WTC11 (cell line): ENCODE measurements at regions not wholly inside any gene's neighbourhood (a gene's known extent, or its start where the extent isn't known, plus 50 kb on each side); places are given as distances from the start of the nearest gene placed in this dataset.

Source experiments
- ATAC-seq: fragments of 200-7000 bp; cut with Tn5 transposase; 2 replicates; pipeline ENCODE4 v1.10.0; 2021; ENCODE audit warnings: mild to moderate bottlenecking, moderate library complexity
- CTCF ChIA-PET: fragments of 300-600 bp; sonication (Branson Sonifier 250); formaldehyde crosslinking; loops from one replicate; lab custom pipeline; 2021; ENCODE audit warnings: antibody characterized with exemption; lab: Charles Lee
- POLR2A ChIA-PET: fragments of 350-600 bp; sonication (Branson Sonifier 250); formaldehyde crosslinking; loops from one replicate; lab custom pipeline; 2021; ENCODE audit warnings: antibody characterized with exemption; lab: Charles Lee
- DNase-seq: peaks from one replicate; pipeline ENCODE4 v3.0.0; 2021; ENCODE audit warnings: low spot score
- H3K27ac Mint-ChIP-seq: 2 replicates; pipeline ENCODE4 v1.8.0; 2021; ENCODE audit warnings: mixed read lengths
- H3K27me3 Mint-ChIP-seq: 2 replicates; pipeline ENCODE4 v1.8.0; 2021; ENCODE audit warnings: low read depth, mild to moderate bottlenecking, moderate library complexity, mixed read lengths
- H3K36me3 Mint-ChIP-seq: 2 replicates; pipeline ENCODE4 v1.8.0; 2021; ENCODE audit warnings: mixed read lengths
- H3K4me1 Mint-ChIP-seq: 2 replicates; pipeline ENCODE4 v1.8.0; 2022; ENCODE audit warnings: mixed read lengths
- H3K4me3 Mint-ChIP-seq: 2 replicates; pipeline ENCODE4 v1.8.0; 2021; ENCODE audit warnings: mild to moderate bottlenecking, moderate library complexity, mixed read lengths
- H3K9me3 Mint-ChIP-seq: 2 replicates; pipeline ENCODE4 v1.8.0; 2021; ENCODE audit warnings: mixed read lengths
- ATF2 ChIP-seq: sonication (generic); formaldehyde crosslinking; IDR thresholded peaks from 2 replicates; pipeline ENCODE4 v1.8.1; 2022; ENCODE audit warnings: low read depth, missing genetic modification reagents, borderline replicate concordance
- CREB1 ChIP-seq: sonication (generic); formaldehyde crosslinking; IDR thresholded peaks from 2 replicates; pipeline ENCODE4 v1.8.0; 2023; ENCODE audit warnings: mild to moderate bottlenecking, missing genetic modification reagents
- CREM ChIP-seq: sonication (generic); formaldehyde crosslinking; IDR thresholded peaks from 2 replicates; pipeline ENCODE4 v1.8.1; 2022; ENCODE audit warnings: mild to moderate bottlenecking, missing genetic modification reagents, moderate library complexity
- ELF4 ChIP-seq: sonication (generic); formaldehyde crosslinking; IDR thresholded peaks from 2 replicates; pipeline ENCODE4 v1.8.1; 2022; ENCODE audit warnings: low read depth, mild to moderate bottlenecking, moderate library complexity, missing genetic modification reagents
- EMX1 ChIP-seq: fragments of 250-450 bp; sonication (Bioruptor Pico); IDR thresholded peaks from 2 replicates; pipeline ENCODE4 v1.8.0; 2021; ENCODE audit warnings: mild to moderate bottlenecking
- ERG ChIP-seq: fragments of 250-450 bp; sonication (Bioruptor Pico); IDR thresholded peaks from 2 replicates; pipeline ENCODE4 v1.8.0; 2021; ENCODE audit warnings: mild to moderate bottlenecking
- JUN ChIP-seq: sonication (generic); formaldehyde crosslinking; IDR thresholded peaks from 2 replicates; pipeline ENCODE4 v1.8.0; 2023; ENCODE audit warnings: mild to moderate bottlenecking, missing genetic modification reagents
- MAX ChIP-seq: sonication (generic); formaldehyde crosslinking; IDR thresholded peaks from 2 replicates; pipeline ENCODE4 v1.8.0; 2022; ENCODE audit warnings: mild to moderate bottlenecking, missing genetic modification reagents
- OVOL2 ChIP-seq: fragments of 250-450 bp; sonication (Bioruptor Pico); IDR thresholded peaks from 2 replicates; pipeline ENCODE4 v1.9.0; 2021; ENCODE audit warnings: mild to moderate bottlenecking, borderline replicate concordance
- SMAD3 ChIP-seq: sonication (generic); formaldehyde crosslinking; IDR thresholded peaks from 2 replicates; pipeline ENCODE4 v1.8.0; 2022; ENCODE audit warnings: missing genetic modification reagents, mild to moderate bottlenecking, borderline replicate concordance
- SOX15 ChIP-seq: fragments of 250-450 bp; sonication (Bioruptor Pico); IDR thresholded peaks from 2 replicates; pipeline ENCODE4 v1.9.0; 2021; ENCODE audit warnings: mild to moderate bottlenecking
- TCF7 ChIP-seq: sonication (generic); formaldehyde crosslinking; IDR thresholded peaks from 2 replicates; pipeline ENCODE4 v1.8.0; 2022; ENCODE audit warnings: mild to moderate bottlenecking, low read depth, missing genetic modification reagents, moderate library complexity
- ZBTB21 ChIP-seq: sonication (generic); formaldehyde crosslinking; IDR thresholded peaks from 2 replicates; pipeline ENCODE4 v1.8.1; 2023; ENCODE audit warnings: mild to moderate bottlenecking, missing genetic modification reagents, borderline replicate concordance
- ZBTB43 ChIP-seq: sonication (generic); formaldehyde crosslinking; IDR thresholded peaks from 2 replicates; pipeline ENCODE4 v1.8.1; 2023; ENCODE audit warnings: mild to moderate bottlenecking, missing genetic modification reagents
- ZNF121 ChIP-seq: sonication (generic); formaldehyde crosslinking; IDR thresholded peaks from 2 replicates; pipeline ENCODE4 v1.8.0; 2023; ENCODE audit warnings: missing genetic modification reagents
- ZNF138 ChIP-seq: sonication (generic); formaldehyde crosslinking; conservative IDR thresholded peaks from 2 replicates; pipeline ENCODE4 v1.8.1; 2022; ENCODE audit warnings: mild to moderate bottlenecking, moderate library complexity, missing genetic modification reagents
- ZNF263 ChIP-seq: sonication (generic); formaldehyde crosslinking; IDR thresholded peaks from 2 replicates; pipeline ENCODE4 v1.8.1; 2022; ENCODE audit warnings: low read depth, mild to moderate bottlenecking, moderate library complexity, missing genetic modification reagents
- ZNF281 ChIP-seq: sonication (generic); formaldehyde crosslinking; IDR thresholded peaks from 2 replicates; pipeline ENCODE4 v1.8.0; 2023; ENCODE audit warnings: mild to moderate bottlenecking, missing genetic modification reagents
- ZSCAN18 ChIP-seq: fragments of 250-450 bp; sonication (Bioruptor Pico); IDR thresholded peaks from 2 replicates; pipeline ENCODE4 v2.1.2; 2022; ENCODE audit warnings: mild to moderate bottlenecking, moderate library complexity

GRCh38 chr2:138942466-138942865 lies 162.3 kb upstream of the NXPH2 start:
- TF ChIP-seq ELF4 (CRISPR knock-in tag), result no peak
- TF ChIP-seq SOX15 (CRISPR knock-in tag), result no peak
- no peak for TF ChIP-seq ZNF121 (CRISPR knock-in tag)
- no peak for TF ChIP-seq ZNF281 (CRISPR knock-in tag)
- no peak for TF ChIP-seq MAX (CRISPR knock-in tag)
- no peak for TF ChIP-seq OVOL2 (CRISPR knock-in tag)
- DNase-seq (no peak), ATAC-seq (peak; percentile 95)
- CTCF ChIA-PET, result no interaction called here
- Mint-ChIP-seq H3K36me3 (peaks cover 9% of the 10 kb centered on the region), H3K4me1 (peaks cover 3% of the 10 kb centered on the region; the same call in 1 of the 2 replicates), H3K9me3 (peaks cover 46% of the 10 kb centered on the region), H3K4me3 (no peak overlapping the region), H3K27ac (no peak overlapping the region), H3K27me3 (no peaks in the 10 kb centered on the region; the same call in 1 of the 2 replicates)
- POLR2A ChIA-PET, result no interaction called here

GRCh38 chr2:138931284-138932256 lies 151.4 kb upstream of the NXPH2 start:
- DNase-seq, result peak; percentile 14
- Mint-ChIP-seq H3K36me3 (no peaks in the 10 kb centered on the region), H3K4me1 (peaks cover 6% of the 10 kb centered on the region), H3K9me3 (no peaks in the 10 kb centered on the region), H3K27ac (no peak overlapping the region), H3K4me3 (no peak overlapping the region), H3K27me3 (no peaks in the 10 kb centered on the region)
- peak; percentile 50 for ATAC-seq
- CTCF ChIA-PET, result interaction anchor here (1.6 kb wide), 1 partner anchor 101 kb away, joined by 5 read pairs; no protein-coding TSS in a partner anchor
- POLR2A ChIA-PET, result no interaction called here
- no peak for TF ChIP-seq CREM (CRISPR knock-in tag)
- TF ChIP-seq ZBTB21 (CRISPR knock-in tag), result no peak
- no peak for TF ChIP-seq TCF7
- TF ChIP-seq ZNF138, result no peak
- no peak for TF ChIP-seq ZNF263 (CRISPR knock-in tag)
- TF ChIP-seq JUN (CRISPR knock-in tag), result no peak
- TF ChIP-seq ERG (CRISPR knock-in tag), result no peak
- no peak for TF ChIP-seq CREB1 (CRISPR knock-in tag)
- no peak for TF ChIP-seq SMAD3
- no peak for TF ChIP-seq ZSCAN18 (CRISPR knock-in tag)
- no peak for TF ChIP-seq EMX1 (CRISPR knock-in tag)

- TF ChIP-seq ATF2 (CRISPR knock-in tag), result no peak
- no peak for TF ChIP-seq ZBTB43 (CRISPR knock-in tag)
- no peak for TF ChIP-seq ZNF138
- H3K4me3 Mint-ChIP-seq, result no peak overlapping the region
- POLR2A ChIA-PET, result no interaction called here
Observed at GRCh38 chr2:138930571-138930970, 150.4 kb upstream of the NXPH2 start.

More at GRCh38 chr2:138930571-138930970, 150.4 kb upstream of the NXPH2 start:
- Mint-ChIP-seq H3K36me3 (no peaks in the 10 kb centered on the region), H3K27me3 (no peaks in the 10 kb centered on the region), H3K9me3 (no peaks in the 10 kb centered on the region), H3K27ac (no peak overlapping the region), H3K4me1 (peaks cover 9% of the 10 kb centered on the region)
- CTCF ChIA-PET, result no interaction called here
- ATAC-seq, result no peak
- no peak for DNase-seq
